Stomach (tissue), 8 donors: ENCODE measurements at regions not wholly inside any gene's neighbourhood (a gene's known extent, or its start where the extent isn't known, plus 50 kb on each side); places are given as distances from the start of the nearest gene placed in this dataset.
"Not testable (repeated sequence)": the region's sequence is repeated elsewhere in the genome, so short reads cannot be mapped to it uniquely, and the experiment has no call there.

ENCODE experiments used
- DNase-seq, 2 donors: peaks; one replicate each; pipeline versions ENCODE4 v3.0.0 to v3.0.0-alpha.2; 2013 to 2019
- H3K27ac ChIP-seq, 5 donors: fragments of 200-600 bp in 4 of 5; sonication (generic) in 4 of 5; one replicate each; pipeline ENCODE4 v1.5.1; 2013 to 2019; ENCODE audit warnings: mild to moderate bottlenecking in 1 of 5, moderate library complexity in 1 of 5
- H3K27me3 ChIP-seq, 3 donors: fragments of 200-600 bp; sonication (generic); one replicate each; pipeline ENCODE4 v1.5.1; 2017 to 2019; ENCODE audit warnings: mixed run types in 1 of 3
- H3K36me3 ChIP-seq, 4 donors: fragments of 200-600 bp; sonication (generic); 1 replicate in 3 of 4; 2 replicates in 1 of 4; pipeline ENCODE4 v1.5.1; 2016 to 2019
- H3K4me1 ChIP-seq, 4 donors: fragments of 200-600 bp; sonication (generic); one replicate each; pipeline ENCODE4 v1.5.1; 2016 to 2019
- H3K4me3 ChIP-seq, 4 donors: fragments of 200-600 bp; sonication (generic) in 3 of 4; one replicate each; pipeline ENCODE4 v1.5.1; 2016 to 2019; ENCODE audit warnings: mild to moderate bottlenecking in 1 of 4
- H3K9me3 ChIP-seq, 4 donors: fragments of 200-600 bp; sonication (generic); one replicate each; pipeline ENCODE4 v1.5.1; 2016 to 2019
- CTCF ChIP-seq, 7 experiments: fragments of 450-650 bp in 4 of 7; fragments of 200-600 bp in 3 of 7; sonication (generic) in 3 of 7; IDR thresholded peaks; one replicate each; pipeline ENCODE4 v1.5.1; 2016 to 2019; ENCODE audit warnings: antibody characterized with exemption in 7 of 7, control low read depth in 2 of 7, mild to moderate bottlenecking in 1 of 7
- EP300 ChIP-seq: sonication (generic); formaldehyde crosslinking; IDR thresholded peaks from one replicate; pipeline ENCODE4 v1.6.1; 2017; ENCODE audit warnings: antibody characterized with exemption
- POLR2A ChIP-seq, 4 donors: fragments of 450-650 bp; IDR thresholded peaks; one replicate each; pipeline ENCODE4 v1.6.1; 2016; ENCODE audit warnings: antibody characterized with exemption in 4 of 4, control low read depth in 2 of 4, mild to moderate bottlenecking in 1 of 4, moderate library complexity in 1 of 4
- POLR2AphosphoS5 ChIP-seq, 3 donors: sonication (generic); formaldehyde crosslinking; IDR thresholded peaks; one replicate each; pipeline ENCODE4 v1.6.1; 2016; ENCODE audit warnings: antibody characterized with exemption in 3 of 3
- WGBS, 5 donors: extraction: QIAGEN DNeasy Blood & Tissue Kit in 3 of 5; methylation state at CpG; one replicate each; pipeline versions ENCODE4 v1.1.5 to v1.1.7; 2013 to 2018; 5-methylcytosine and 5-hydroxymethylcytosine counted together
- intact Hi-C: fragments of 100-400 bp; cut with DNase I; formaldehyde crosslinking; loops from one replicate; pipeline ENCODE4 v1.15.1; 2023; ENCODE audit warnings: low total_unique reads
- donor health status: healthy with polysubstance abuse.
- donor health status: Bipolar disorder and iron deficiency.
- donor health status: healthy.

- H3K36me3 ChIP-seq = no peaks in the 10 kb centered on the region
- TF ChIP-seq POLR2A (IDR thresholded peaks at IDR 0.05) = no peak
- no peak for TF ChIP-seq POLR2AphosphoS5 (IDR thresholded peaks at IDR 0.05)
- no peak overlapping the region for H3K27ac ChIP-seq
- H3K9me3 ChIP-seq = peaks cover 0 to 12% (median 4%) of the 10 kb centered on the region in 4 donors
- peaks cover 0 to 70% (median 6%) of the 10 kb centered on the region in 3 donors for H3K27me3 ChIP-seq
- H3K4me1 ChIP-seq = no peaks in the 10 kb centered on the region
- 72 to 86% (median 81%) methylated on average over 2 of the region's 2 CpGs for WGBS, 5 donors
- no peak for DNase-seq
- intact Hi-C loops = no loop called here
- no peak overlapping the region for H3K4me3 ChIP-seq
Measured at GRCh38 chr17:36844601-36845000, 92.7 kb upstream of the LHX1 start.

GRCh38 chr17:36845916-36846315 is 91.4 kb upstream of the LHX1 start:
- H3K9me3 ChIP-seq = peaks cover 0 to 5% (median 2%) of the 10 kb centered on the region in 4 donors
- no peak for TF ChIP-seq CTCF (IDR thresholded peaks at IDR 0.05)
- TF ChIP-seq POLR2A (IDR thresholded peaks at IDR 0.05) = no peak
- TF ChIP-seq POLR2AphosphoS5 (IDR thresholded peaks at IDR 0.05) = no peak
- TF ChIP-seq EP300 = no peak
- H3K4me3 ChIP-seq = no peak overlapping the region
- intact Hi-C loops = no loop called here
- DNase-seq = no peak
- H3K36me3 ChIP-seq = no peaks in the 10 kb centered on the region
- H3K27me3 ChIP-seq = peaks cover 0 to 77% (median 4%) of the 10 kb centered on the region in 3 donors
- WGBS, 5 donors = 58 to 76% (median 63%) methylated on average over 5 of the region's 5 CpGs
- H3K4me1 ChIP-seq = no peaks in the 10 kb centered on the region
- no peak overlapping the region for H3K27ac ChIP-seq

GRCh38 chr17:36846410-36847292 is 90.6 kb upstream of the LHX1 start:
- Histone ChIP-seq H3K4me3 (no peak overlapping the region), H3K36me3 (no peaks in the 10 kb centered on the region), H3K4me1 (no peaks in the 10 kb centered on the region), H3K27ac (no peak overlapping the region), H3K27me3 (peaks cover 0 to 78% (median 4%) of the 10 kb centered on the region in 3 donors), H3K9me3 (no peaks in the 10 kb centered on the region)
- no peak for DNase-seq
- TF ChIP-seq POLR2AphosphoS5 (IDR thresholded peaks at IDR 0.05) (no peak), POLR2A (IDR thresholded peaks at IDR 0.05) (no peak)
- WGBS, 5 donors = 65 to 78% (median 73%) methylated on average over 13 to 14 of the region's 14 CpGs
- intact Hi-C loops = no loop called here

GRCh38 chr17:36848008-36848902 is 89.0 kb upstream of the LHX1 start:
- WGBS, 5 donors = 75 to 82% (median 77%) methylated on average over 10 of the region's 10 CpGs
- Histone ChIP-seq H3K36me3 (no peaks in the 10 kb centered on the region), H3K27ac (no peak overlapping the region), H3K4me1 (no peaks in the 10 kb centered on the region), H3K4me3 (no peak overlapping the region), H3K9me3 (no peaks in the 10 kb centered on the region), H3K27me3 (peaks cover 0 to 66% (median 4%) of the 10 kb centered on the region in 3 donors)
- DNase-seq = no peak
- intact Hi-C loops = no loop called here
- TF ChIP-seq POLR2AphosphoS5 (IDR thresholded peaks at IDR 0.05) = no peak
- no peak for TF ChIP-seq EP300
- TF ChIP-seq POLR2A (IDR thresholded peaks at IDR 0.05) = no peak
- no peak for TF ChIP-seq CTCF (IDR thresholded peaks at IDR 0.05)

GRCh38 chr17:36849020-36849419 is 88.3 kb upstream of the LHX1 start:
- H3K4me1 ChIP-seq, H3K27ac ChIP-seq, H3K9me3 ChIP-seq, H3K4me3 ChIP-seq, H3K36me3 ChIP-seq, intact Hi-C loops, DNase-seq: not testable (repeated sequence)
- H3K27me3 ChIP-seq = peaks cover 0 to 61% (median 4%) of the 10 kb centered on the region in 3 donors
- WGBS, 5 donors = 91 to 94% (median 93%) methylated on average over 9 of the region's 9 CpGs
